ENCODE measurements at regions not wholly inside any gene's neighbourhood (a gene's known extent, or its start where the extent isn't known, plus 50 kb on each side); places are given as distances from the start of the nearest gene placed in this dataset.

DNA sequence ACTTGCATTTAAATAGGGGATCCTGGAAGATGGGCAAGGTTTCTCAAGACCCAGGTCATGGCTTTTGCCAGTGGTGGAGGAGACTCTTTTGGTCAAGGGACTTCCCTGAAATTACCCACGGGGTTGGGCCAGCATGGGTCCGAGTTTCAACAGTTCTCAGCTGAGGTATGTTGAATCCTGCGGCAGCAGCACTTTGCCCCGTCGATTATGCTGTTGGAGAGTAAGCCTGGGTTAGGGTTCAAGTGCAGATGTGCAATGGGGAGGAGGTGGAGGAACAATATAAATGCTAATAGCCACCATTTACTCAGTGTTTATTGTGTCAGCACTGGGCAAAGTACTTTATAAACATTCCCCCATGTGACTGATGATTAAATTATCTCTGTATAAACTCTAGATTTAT lies 96.0 kb upstream of the GATA6 start:
- DNase-seq (ENCODE audit: low read depth in 3 of 3), result no peak

GRCh38 chr18:22074282-22075070 lies 94.9 kb upstream of the GATA6 start:
- no peak for DNase-seq (ENCODE audit: low read depth in 3 of 3)

GRCh38 chr18:22080035-22080434 lies 89.4 kb upstream of the GATA6 start:
- no peak for DNase-seq (ENCODE audit: low read depth in 3 of 3)

DNA sequence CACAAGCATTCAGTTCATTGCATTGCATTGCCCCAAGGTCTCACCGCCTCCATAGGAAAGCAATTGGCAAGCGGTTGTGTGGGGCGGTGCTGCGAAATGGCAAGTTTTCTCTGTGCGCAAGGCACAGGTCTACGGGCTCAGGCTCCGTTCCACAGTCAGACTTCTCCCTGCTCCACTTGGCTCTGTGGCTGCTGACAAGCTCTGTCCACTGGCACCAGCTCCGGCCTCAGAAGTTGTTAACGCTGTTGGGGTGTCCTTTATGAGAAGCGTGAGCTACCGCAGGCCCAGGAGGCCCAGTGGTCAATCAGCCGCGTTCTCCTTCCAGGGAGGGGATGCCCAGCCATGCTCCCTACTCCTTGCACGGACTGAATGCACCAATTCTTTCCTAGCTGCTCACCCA lies 87.0 kb upstream of the GATA6 start:
- no peak for DNase-seq (ENCODE audit: low read depth in 3 of 3)

DNA sequence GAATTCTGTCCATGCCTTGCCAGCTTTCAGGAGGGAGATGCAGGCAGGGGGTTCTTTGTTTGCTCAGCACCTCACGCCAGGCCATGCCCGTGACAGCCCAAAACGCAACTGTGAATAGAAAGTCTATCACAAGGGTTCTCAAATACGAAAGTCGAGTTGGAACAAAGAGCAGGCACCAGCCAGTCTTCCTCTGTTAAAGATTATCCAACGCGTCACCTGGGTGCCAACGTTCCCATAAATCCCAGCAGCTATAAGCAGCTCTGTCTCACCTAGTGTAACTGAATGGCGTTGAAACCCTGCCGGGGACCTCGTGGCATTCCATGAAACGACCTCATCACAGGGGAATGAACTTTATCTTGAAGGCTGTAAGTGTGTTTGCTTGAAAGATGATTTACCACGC lies 84.8 kb upstream of the GATA6 start:
- DNase-seq (ENCODE audit: low read depth in 3 of 3), result no peak

- DNase-seq (ENCODE audit: low read depth in 3 of 3), result no peak
Measured at GRCh38 chr18:22086973-22087372, 82.4 kb upstream of the GATA6 start.

DNA sequence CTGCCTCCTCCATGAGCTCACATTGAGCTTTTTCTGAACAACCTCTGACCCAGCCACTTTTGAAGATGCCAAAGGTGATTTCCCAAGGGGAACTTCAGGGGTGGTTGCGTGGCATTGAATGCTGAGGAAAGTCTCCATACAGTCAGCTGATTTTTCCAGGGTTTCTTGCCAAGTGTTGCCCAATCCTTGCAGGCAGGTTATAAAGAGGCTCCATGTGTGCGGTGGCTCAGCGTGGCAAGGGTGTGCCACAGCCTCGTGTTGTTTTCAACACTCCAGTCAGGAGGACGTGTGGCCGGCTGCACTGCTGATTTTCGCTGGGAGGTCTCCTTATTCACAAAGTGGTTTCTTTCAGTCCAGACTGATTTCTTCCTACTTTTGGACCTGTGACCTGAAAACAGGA lies 81.4 kb upstream of the GATA6 start:
- no peak for DNase-seq (ENCODE audit: low read depth in 3 of 3)

- DNase-seq (ENCODE audit: low read depth in 3 of 3), result no peak
Measured at GRCh38 chr18:22088996-22089640, 80.3 kb upstream of the GATA6 start.

DNA sequence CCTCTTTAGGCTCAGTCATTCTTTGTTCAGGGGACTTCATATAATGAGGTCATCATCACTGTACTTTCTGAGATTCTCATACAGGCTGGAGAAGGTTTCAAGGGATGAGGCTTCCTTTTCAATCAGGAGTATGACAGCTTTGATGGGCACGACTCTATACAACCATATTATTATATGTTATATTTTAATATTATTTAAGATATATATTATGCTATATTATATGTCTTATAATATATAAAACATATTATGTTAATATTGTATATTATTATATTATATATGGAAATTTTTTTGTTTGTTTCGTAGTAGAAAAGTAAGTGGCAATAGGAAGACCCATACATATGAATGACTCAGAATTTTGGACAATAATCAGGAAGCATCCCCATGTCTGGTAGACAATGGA lies 78.0 kb upstream of the GATA6 start:
- DNase-seq (ENCODE audit: low read depth in 3 of 3), result no peak

- DNase-seq (ENCODE audit: low read depth in 3 of 3), result no peak
Measured at GRCh38 chr18:22093731-22094357, 75.5 kb upstream of the GATA6 start.

- no peak for DNase-seq (ENCODE audit: low read depth in 3 of 3)
Measured at GRCh38 chr18:22094358-22094734, 75.0 kb upstream of the GATA6 start.

DNA sequence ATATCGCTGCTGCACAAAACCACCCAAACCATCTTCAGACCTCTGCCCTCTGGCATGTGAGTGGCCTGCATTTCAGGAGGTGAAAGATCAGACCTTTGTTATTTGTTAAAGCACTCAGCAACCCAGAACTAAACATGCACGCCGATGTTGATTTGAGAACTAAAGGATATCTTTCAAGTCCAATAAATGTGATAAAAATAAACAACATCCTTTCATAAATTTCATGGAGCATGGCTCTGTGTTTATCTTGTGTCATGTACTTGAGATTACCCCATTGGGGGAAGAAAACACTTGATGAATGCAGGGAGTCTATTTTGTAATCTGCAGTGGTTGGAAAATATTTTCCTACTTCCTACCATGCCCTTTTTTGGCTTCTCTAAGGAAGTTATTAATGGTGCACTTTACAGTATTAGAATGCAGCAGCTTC lies 70.8 kb upstream of the GATA6 start:
- no peak for DNase-seq (ENCODE audit: low read depth in 3 of 3)

DNA sequence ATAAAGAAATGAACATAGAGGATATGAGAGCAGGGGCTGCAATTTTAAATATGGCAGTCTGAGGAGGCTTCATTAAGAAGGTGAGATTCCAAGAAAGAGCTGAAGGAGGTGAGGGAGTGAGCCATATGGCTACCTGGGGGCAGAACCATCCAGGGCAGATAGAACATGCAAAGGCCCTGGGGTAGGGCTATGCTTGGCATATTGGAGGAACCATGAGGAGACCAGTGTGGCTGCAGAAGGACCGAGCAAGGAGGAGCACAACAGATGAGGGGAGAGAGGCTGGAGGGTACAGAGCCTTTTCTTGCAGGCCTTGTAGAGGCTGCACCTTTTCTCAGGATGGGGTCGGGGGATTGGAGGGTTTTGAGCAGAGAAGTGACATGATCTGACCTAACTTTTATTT lies 69.5 kb upstream of the GATA6 start:
- no peak for DNase-seq (ENCODE audit: low read depth in 3 of 3)

DNA sequence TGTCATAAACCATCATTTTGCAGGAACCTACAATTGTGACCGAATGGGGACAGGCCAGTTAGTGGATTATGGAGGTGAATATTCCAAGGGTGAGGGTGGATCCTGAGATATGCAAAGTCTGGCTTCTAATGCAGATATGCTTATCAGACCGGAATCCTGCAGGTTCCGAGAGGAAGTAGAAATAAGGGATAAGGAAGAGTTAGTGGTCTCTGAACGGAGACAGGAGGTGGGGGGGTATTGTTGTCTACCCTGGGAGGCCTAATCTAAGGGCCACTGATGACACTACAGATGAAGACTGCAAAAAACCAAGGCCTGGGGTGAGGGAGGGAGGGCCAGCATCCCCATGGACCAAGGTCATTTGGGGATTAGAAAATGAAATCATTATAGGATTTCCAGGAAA lies 67.7 kb upstream of the GATA6 start:
- DNase-seq (ENCODE audit: low read depth in 3 of 3), result no peak

- DNase-seq (ENCODE audit: low read depth in 3 of 3), result no peak
Measured at GRCh38 chr18:22102953-22103646, 66.3 kb upstream of the GATA6 start.

GRCh38 chr18:22103647-22104031 lies 65.8 kb upstream of the GATA6 start:
- no peak for DNase-seq (ENCODE audit: low read depth in 3 of 3)

GRCh38 chr18:22106536-22107292 lies 62.7 kb upstream of the GATA6 start:
- DNase-seq (ENCODE audit: low read depth in 3 of 3), result no peak

DNA sequence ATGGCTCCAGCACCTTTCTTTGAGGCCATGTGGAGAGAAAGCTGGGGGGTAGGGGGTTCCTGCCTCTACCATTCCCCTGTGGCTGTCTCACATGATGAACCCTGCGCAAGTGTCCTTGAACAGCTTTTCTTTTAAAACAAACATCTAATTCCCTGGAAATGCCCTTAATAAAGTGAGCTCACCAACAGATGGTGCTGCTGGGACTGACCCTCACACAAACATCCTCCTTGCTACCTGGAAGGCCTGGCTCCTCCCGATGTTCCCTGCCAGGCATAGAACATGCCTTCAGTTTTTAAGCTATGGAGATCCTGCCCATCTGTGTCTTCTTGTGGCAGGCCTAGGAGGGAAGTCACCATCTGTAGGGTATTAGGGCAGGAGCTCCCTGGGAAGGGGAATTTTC lies 60.7 kb upstream of the GATA6 start:
- no peak for DNase-seq (ENCODE audit: low read depth in 3 of 3)

DNA sequence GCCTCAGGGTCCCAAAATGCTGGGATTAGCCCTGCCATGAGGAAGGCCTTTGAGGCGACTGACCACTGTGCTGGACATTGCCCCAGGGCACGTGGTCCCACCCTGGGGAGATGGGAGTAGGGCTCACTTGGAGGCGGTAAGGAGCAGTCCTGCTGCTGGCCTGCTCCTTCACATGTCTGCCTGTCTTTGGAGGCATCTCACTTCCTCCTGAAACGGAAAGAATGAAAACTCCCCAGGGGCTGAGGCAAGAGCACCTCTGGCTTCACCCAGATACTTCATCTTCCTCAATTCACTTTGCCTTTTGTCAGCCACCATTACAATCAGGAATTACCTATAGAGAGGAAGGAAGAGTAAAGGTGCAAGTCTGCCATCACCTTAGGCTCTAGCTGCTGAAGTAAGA lies 59.9 kb upstream of the GATA6 start:
- no peak for DNase-seq (ENCODE audit: low read depth in 3 of 3)

- DNase-seq (ENCODE audit: low read depth in 3 of 3), result no peak
Measured at GRCh38 chr18:22110461-22110924, 58.9 kb upstream of the GATA6 start.

- DNase-seq (ENCODE audit: low read depth in 3 of 3), result no peak
Measured at GRCh38 chr18:22112215-22112614, 57.2 kb upstream of the GATA6 start.

All from stimulated activated CD4-positive, alpha-beta T cell treated with anti-CD3 and anti-CD28 coated beads, TNF-alpha, amount 100 ng/mL, for 4 hours (primary cell).